ENCODE measurements at regions not wholly inside any gene's neighbourhood (a gene's known extent, or its start where the extent isn't known, plus 50 kb on each side); places are given as distances from the start of the nearest gene placed in this dataset.

DNA sequence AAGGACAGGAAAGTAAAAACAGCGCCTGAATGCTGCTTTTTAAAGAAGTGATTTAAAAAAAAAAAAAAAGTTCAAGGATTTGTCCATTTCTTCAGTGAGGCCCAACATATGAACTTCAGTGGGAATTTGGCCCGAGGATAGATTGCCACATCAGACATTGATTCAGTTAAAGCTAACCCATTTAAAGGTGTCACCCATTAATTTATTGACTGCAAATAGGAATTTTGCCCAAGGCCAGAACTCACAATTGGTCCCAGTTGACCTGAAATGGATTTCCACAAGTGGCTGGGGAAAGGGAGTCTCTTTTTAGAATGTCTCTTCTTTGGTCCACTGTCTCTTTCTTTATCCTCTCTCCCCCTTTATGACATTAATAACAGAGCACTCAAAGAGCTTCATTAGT lies 86.5 kb upstream of the RPL34 start:
- Mint-ChIP-seq H3K36me3 (peaks cover 2% of the 10 kb centered on the region), H3K27ac (peak overlapping the region; percentile 55), H3K9me3 (ENCODE audit: low read depth) (no peaks in the 10 kb centered on the region), H3K4me1 (ENCODE audit: low read depth) (peaks cover 82% of the 10 kb centered on the region), H3K4me3 (peak overlapping the region; percentile 50), H3K27me3 (no peaks in the 10 kb centered on the region)

DNA sequence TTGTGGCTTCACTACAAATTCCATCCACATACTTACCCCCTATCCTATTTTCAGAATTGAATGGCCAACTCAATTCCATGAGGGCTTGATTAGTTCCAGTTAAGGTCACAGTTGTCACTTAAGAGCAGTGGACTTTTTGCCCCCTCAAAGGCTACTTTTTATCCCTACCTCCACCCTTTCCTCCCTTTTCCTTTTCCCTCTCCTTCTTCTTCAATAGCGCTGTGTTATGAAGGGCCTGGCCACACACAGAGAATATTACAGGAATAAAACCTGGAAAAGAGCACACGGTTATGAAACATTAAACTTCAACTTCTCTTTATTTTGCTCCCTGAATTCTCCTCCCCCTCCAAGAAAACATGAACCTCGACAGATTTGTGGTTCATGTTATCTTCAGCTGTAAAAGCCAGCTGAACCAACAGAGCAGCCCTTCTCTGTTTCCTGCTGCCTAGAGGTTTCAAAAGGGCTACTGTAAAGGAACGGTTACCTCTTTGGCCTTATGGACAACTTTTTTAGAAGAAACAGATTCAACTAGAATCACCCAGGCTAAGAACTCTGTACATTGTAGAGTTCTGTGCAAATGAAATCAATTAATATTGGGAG lies 87.0 kb upstream of the RPL34 start:
- Mint-ChIP-seq H3K27ac (peak overlapping the region; percentile 67), H3K36me3 (peaks cover 2% of the 10 kb centered on the region), H3K4me1 (ENCODE audit: low read depth) (peaks cover 86% of the 10 kb centered on the region), H3K4me3 (peak overlapping the region; percentile 50), H3K9me3 (ENCODE audit: low read depth) (peaks cover 2% of the 10 kb centered on the region), H3K27me3 (no peaks in the 10 kb centered on the region)

DNA sequence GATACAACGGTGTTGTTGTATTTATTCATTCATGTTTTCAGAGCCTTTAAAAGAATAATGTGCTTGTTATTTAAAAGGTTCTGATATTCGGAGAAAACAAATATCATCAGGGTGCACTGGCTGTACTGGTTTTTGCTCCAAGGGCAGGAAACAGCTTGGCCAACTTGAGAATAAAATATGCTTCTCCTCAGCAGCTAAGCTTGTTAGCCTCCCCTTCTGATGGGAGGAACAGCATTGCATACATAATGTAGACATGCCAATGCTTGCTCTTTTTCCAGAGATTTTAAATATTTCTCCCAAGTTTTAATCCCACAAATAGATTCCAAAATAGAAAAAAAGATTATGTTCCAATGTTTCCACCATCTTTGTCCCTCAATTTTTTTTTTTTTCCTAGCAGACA lies 87.6 kb upstream of the RPL34 start:
- H3K4me1 Mint-ChIP-seq (ENCODE audit: low read depth) = peaks cover 90% of the 10 kb centered on the region
- H3K9me3 Mint-ChIP-seq (ENCODE audit: low read depth) = peaks cover 8% of the 10 kb centered on the region
- no peaks in the 10 kb centered on the region for H3K36me3 Mint-ChIP-seq
- peak overlapping the region; percentile 69 for H3K4me3 Mint-ChIP-seq
- H3K27ac Mint-ChIP-seq = peak overlapping the region; percentile 64
- H3K27me3 Mint-ChIP-seq = no peaks in the 10 kb centered on the region

DNA sequence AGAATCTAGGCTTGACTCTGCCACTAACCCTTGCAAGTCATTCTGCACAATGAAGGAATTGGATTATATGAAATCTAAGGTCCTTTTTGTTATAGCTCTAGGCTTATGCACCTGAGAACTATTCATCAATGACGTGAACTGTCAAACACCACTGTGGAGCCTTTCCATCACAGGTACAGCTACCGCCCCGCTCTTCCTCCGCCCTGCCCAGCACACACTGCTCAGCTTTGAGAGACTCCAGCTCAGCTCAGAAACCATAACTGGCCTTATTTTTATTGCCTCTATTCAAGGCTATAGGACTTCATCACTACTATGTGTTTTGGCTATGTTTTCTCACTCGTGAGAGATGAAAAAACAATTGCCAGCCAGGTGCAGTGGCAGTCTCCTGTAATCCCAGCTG lies 88.2 kb upstream of the RPL34 start:
- H3K27ac Mint-ChIP-seq = peak overlapping the region; percentile 87

DNA sequence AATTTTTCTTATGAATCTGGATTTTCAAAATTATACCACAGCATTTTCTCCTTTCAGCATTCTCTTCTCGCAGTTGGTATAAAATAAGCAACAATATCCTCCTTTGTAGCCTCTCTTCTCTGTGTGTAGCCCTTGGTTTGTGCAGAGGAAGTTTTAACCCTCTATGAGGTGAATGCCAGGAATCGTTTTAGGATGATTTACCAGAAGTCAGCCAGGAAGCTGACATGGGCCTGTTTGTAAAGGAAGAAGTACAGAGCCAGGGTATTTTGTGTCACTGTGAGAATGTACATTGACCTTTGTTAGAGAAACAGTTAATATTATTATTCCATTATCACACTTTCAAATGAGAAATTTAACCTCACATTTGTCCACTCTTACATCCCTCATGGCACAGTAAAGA lies 88.9 kb upstream of the RPL34 start:
- Mint-ChIP-seq H3K27ac (peak overlapping the region; percentile 87), H3K4me3 (peak overlapping the region; percentile 69), H3K27me3 (no peaks in the 10 kb centered on the region), H3K36me3 (peaks cover 6% of the 10 kb centered on the region), H3K4me1 (ENCODE audit: low read depth) (peaks cover 92% of the 10 kb centered on the region), H3K9me3 (ENCODE audit: low read depth) (peaks cover 12% of the 10 kb centered on the region)

More for the DNA sequence above, 88.2 kb upstream of the RPL34 start:
- no peaks in the 10 kb centered on the region for H3K27me3 Mint-ChIP-seq
- peak overlapping the region; percentile 69 for H3K4me3 Mint-ChIP-seq
- peaks cover 2% of the 10 kb centered on the region for H3K36me3 Mint-ChIP-seq
- H3K4me1 Mint-ChIP-seq (ENCODE audit: low read depth) = peaks cover 91% of the 10 kb centered on the region
- H3K9me3 Mint-ChIP-seq (ENCODE audit: low read depth) = peaks cover 12% of the 10 kb centered on the region

DNA sequence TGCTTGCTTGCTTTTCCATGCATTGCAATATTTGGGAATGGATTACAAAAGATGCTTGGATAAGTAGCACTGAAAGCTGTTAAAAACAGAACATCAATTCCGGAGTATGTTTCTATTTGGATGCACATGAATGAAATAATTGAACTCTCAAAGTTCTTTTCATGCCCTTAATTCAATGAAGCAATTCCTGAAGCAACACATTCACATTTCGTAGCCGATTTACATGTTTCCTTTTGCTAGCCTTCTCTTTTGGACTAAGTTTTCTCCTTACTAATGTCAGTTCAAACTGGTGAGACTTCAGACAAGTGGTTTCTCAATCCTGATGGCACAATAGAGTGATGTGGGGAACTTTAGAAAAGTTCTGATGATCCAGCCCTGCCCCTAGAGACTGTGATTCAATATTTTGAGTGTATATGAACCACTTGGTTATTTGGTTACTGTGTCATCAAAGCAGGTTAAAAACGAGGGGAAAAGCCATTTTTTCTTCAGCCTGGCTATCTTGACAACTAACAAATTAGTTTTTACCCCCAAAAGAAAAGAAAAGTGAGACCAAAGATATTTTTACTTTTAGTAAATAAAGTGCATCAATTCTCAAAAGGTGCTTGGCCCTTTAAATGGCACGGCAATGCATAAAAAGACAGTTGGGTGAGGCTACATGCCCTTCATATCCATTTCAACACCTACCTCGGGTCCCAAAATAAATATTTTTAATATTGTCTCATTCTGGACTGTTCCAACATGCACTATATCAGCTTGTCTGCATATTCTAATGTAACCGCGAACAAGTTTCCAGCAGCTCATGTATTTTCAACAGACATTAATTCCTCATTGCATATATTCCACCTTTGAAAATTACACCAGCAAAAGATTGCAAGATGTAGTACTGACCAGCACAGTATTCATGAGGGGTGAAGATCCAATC lies 90.1 kb upstream of the RPL34 start:
- peaks cover 16% of the 10 kb centered on the region for H3K9me3 Mint-ChIP-seq (ENCODE audit: low read depth)
- H3K27ac Mint-ChIP-seq = peak overlapping the region; percentile 37
- H3K4me3 Mint-ChIP-seq = peak overlapping the region; percentile 11
- peaks cover 91% of the 10 kb centered on the region for H3K4me1 Mint-ChIP-seq (ENCODE audit: low read depth)
- peaks cover 9% of the 10 kb centered on the region for H3K36me3 Mint-ChIP-seq
- H3K27me3 Mint-ChIP-seq = no peaks in the 10 kb centered on the region

DNA sequence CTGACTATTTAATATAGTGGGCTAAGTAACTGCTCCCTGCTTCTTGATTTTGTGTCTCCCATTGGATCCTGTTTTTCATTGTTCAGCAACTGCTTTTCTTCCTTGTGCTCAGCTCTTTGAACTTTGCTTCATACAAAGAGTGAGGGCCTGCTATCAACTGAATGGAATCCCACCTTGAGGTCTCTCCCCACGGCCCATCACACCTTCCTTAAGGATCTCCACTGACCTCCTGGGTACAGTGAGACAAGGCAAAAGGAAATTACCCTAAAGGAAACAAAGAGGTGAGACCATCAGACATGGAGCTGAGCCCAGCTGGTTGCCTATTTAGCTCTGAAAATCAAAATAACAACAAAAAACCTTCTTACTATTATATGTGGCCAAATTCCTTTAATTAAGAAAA lies 91.3 kb upstream of the RPL34 start:
- Mint-ChIP-seq H3K9me3 (ENCODE audit: low read depth) (peaks cover 24% of the 10 kb centered on the region), H3K4me3 (no peak overlapping the region), H3K4me1 (ENCODE audit: low read depth) (peaks cover 87% of the 10 kb centered on the region), H3K27me3 (no peaks in the 10 kb centered on the region), H3K27ac (peak overlapping the region; percentile 66), H3K36me3 (peaks cover 14% of the 10 kb centered on the region)

DNA sequence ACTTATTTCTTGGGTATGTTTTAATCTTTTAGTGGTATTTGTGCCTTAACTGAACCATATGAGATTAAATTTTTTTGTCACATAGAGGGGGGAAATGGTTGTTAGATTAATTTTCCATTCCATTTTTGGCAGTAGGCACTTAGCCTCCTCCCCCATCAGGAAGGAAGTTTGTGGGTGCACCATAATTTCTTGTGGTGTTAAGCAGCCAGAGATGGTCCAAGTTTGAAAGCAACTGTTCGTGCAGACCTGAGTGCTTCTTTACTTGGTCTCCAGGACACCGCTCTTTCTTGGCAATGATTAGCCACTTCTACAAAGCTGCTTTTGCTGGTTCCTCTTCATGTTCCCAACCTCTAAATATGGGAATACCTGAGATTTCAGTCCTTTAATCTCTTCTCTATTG lies 92.7 kb upstream of the RPL34 start:
- Mint-ChIP-seq H3K27me3 (no peaks in the 10 kb centered on the region), H3K27ac (peak overlapping the region; percentile 92), H3K4me1 (ENCODE audit: low read depth) (peaks cover 74% of the 10 kb centered on the region), H3K4me3 (peak overlapping the region; percentile 74), H3K9me3 (ENCODE audit: low read depth) (peaks cover 24% of the 10 kb centered on the region), H3K36me3 (peaks cover 14% of the 10 kb centered on the region)

DNA sequence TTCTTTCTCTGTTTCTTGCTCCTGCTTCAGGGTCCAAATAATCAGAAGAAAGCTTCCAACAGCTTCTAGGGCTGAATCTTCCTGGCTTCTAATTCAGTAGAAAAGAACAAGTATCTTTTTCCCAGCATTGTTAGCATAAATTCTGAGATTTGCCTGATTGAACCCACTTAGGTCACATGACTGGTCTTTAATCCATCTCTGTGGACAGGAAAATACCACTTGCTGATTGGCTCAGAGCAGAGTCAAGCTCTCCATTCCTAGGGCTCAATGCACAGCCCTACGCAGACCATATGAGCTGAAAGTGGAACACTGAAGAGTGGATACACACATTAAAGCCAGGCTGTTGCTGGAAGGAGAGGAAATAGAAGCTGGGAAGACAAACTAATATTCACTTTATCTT lies 99.6 kb upstream of the RPL34 start:
- no peaks in the 10 kb centered on the region for H3K27me3 Mint-ChIP-seq
- no peak overlapping the region for H3K4me3 Mint-ChIP-seq
- no peak overlapping the region for H3K27ac Mint-ChIP-seq

DNA sequence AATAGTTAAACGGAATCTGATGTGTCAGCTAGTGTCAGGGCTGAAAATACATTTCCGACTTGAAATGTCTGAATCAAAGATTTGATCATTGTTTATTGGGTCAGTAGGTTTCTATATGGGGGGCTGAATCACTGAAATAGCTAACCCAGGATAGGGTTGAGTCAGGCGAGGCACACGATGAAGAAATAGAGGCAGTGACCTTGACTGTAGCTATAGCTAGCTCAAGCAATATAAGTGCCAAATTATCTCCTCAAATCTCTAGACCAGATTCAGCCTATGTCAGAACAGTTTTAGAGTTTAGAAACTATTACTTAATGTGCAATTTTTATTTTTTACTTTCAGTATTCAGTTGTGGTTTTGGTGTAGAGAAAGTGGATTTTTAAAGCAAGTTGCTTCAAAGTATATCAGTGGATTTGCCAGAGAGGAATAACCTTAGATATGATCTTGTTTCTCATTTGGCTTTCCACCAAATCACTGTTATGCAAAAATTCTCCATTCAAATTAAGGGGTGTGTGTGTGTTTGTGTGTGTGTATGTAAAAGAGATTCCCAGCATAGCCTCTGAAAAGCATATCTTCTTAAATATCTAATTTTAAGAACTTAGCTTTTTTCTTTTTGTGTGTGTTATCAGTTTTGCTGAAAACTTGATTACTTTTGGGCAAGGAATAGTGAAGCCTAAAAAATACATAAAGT lies 100.3 kb upstream of the RPL34 start:
- Mint-ChIP-seq H3K9me3 (ENCODE audit: low read depth) (peaks cover 6% of the 10 kb centered on the region), H3K27ac (no peak overlapping the region), H3K4me1 (ENCODE audit: low read depth) (peaks cover 31% of the 10 kb centered on the region), H3K36me3 (peaks cover 3% of the 10 kb centered on the region), H3K4me3 (no peak overlapping the region), H3K27me3 (no peaks in the 10 kb centered on the region)

More for the DNA sequence above, 99.6 kb upstream of the RPL34 start:
- peaks cover 8% of the 10 kb centered on the region for H3K36me3 Mint-ChIP-seq
- peaks cover 37% of the 10 kb centered on the region for H3K4me1 Mint-ChIP-seq (ENCODE audit: low read depth)
- H3K9me3 Mint-ChIP-seq (ENCODE audit: low read depth) = peaks cover 12% of the 10 kb centered on the region

DNA sequence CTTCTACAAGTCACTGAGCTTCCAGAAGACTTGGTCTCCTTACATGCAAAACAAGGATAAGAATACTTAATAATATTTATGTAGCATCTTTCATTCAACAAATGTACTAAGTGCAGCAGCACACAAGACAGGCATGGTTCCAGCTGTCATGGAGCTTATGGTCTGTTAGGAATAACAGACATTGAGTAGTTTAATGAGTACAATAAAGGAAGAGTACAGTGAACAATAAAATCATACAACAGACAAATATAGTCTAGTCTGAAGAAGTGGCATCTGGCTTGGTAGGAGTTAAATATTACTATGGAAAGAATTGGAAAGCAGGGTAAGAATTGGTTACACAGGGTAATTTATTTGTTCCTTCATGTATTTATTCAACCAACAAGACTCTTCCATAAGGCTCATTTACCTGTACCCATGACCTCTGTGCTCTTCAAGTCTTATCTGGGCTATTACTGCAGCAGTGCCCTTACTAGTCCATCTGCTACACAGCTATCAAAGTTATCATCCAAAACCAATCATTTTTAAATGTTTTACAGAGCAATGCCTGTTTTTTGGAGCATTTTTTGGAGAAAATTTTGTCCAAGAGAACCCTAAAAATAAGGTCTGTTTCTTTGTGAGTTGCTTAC lies 101.1 kb upstream of the RPL34 start:
- H3K27ac Mint-ChIP-seq = no peak overlapping the region
- H3K4me3 Mint-ChIP-seq = no peak overlapping the region
- H3K36me3 Mint-ChIP-seq = no peaks in the 10 kb centered on the region
- peaks cover 29% of the 10 kb centered on the region for H3K4me1 Mint-ChIP-seq (ENCODE audit: low read depth)
- no peaks in the 10 kb centered on the region for H3K27me3 Mint-ChIP-seq
- no peaks in the 10 kb centered on the region for H3K9me3 Mint-ChIP-seq (ENCODE audit: low read depth)

DNA sequence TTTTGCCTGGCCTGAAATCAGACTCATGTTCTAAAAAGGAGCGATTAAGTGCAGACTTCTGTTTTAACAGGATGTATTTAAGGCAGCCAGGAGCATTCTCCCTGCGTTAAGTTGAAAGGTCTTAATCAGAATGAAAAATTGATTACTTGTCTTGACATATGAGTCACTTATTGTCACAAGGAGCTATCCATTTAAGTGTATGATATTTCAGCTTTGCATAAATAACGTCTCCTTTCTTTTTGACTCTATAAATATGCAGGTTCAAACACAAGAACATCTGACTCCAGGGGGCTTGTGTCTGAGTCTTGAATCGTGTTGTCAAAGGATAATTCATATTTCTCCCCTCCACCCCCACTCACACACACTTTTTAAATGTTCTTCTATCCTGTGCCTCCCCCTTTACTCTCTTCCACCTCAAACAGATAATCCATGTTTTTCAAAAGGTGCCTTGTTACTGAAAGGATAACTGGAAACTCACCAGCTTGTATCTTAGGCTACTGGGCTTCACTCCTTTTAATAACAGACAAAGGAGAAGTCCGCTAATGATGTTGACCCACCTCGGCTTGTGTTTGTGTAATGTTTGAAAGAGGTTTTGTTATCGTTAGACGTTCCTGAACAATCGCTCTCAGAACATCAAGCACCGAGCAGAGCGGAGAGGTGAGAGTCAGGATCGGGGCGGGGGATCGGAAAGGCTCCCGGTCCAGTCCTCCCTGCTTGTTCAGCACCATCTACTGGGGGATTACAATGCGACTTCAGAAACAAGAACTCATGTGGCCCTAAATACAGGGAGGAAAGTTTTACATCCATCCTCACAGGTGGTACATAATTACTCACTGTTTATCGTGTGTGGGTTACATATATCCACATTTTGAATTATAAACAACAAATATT lies 107.5 kb upstream of the RPL34 start:
- Mint-ChIP-seq H3K27me3 (no peaks in the 10 kb centered on the region), H3K4me3 (peak overlapping the region; percentile 83), H3K4me1 (ENCODE audit: low read depth) (peaks cover 26% of the 10 kb centered on the region), H3K36me3 (no peaks in the 10 kb centered on the region), H3K27ac (peak overlapping the region; percentile 78), H3K9me3 (ENCODE audit: low read depth) (peaks cover 1% of the 10 kb centered on the region)

DNA sequence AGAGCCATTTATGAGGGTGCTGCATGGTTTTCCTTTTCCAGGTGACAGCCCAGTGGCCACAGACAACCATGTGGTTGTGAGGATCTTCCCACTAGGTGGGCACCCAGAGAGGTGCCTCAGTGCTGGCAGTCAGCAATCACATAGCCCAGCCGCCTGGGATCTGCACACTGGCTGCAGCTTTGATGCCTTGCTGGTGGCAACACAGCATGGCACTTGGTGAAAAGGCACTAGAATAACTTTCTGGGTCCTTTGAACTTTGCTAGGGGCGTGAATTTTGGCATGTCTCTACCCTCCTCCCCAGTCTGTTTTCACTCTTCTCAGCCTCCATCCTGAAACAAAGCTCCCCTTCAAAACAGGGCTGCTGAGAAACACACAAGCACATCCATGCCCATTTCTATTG lies 108.8 kb upstream of the RPL34 start:
- Mint-ChIP-seq H3K4me1 (ENCODE audit: low read depth) (peaks cover 31% of the 10 kb centered on the region), H3K4me3 (no peak overlapping the region), H3K36me3 (peaks cover 4% of the 10 kb centered on the region), H3K9me3 (ENCODE audit: low read depth) (peaks cover 8% of the 10 kb centered on the region), H3K27ac (no peak overlapping the region), H3K27me3 (no peaks in the 10 kb centered on the region)

DNA sequence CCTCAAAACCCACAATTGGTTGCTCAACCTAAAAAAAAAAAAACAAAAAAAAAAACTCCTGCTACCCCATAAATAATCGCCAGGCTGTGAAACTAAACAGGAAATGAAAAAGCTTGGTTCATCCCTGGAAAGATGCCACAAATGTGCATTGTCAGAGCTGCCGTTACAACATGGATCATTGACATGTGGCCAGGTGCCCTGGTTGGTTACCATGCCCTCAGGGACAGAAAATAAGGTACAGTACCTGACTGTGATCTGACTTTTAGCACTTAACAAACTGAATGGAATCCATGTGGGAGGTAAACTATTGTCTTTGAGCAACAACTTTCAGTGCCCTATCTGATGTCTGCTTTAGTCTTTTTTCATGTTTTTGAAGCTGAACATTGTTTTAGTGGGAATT lies 118.0 kb upstream of the RPL34 start:
- H3K4me3 Mint-ChIP-seq = no peak overlapping the region
- H3K4me1 Mint-ChIP-seq (ENCODE audit: low read depth) = peaks cover 11% of the 10 kb centered on the region
- H3K9me3 Mint-ChIP-seq (ENCODE audit: low read depth) = peaks cover 6% of the 10 kb centered on the region
- peaks cover 2% of the 10 kb centered on the region for H3K36me3 Mint-ChIP-seq
- no peaks in the 10 kb centered on the region for H3K27me3 Mint-ChIP-seq
- H3K27ac Mint-ChIP-seq = no peak overlapping the region

Measured in activated naive CD8-positive, alpha-beta T cell (primary cell).